NCI-H1930 (cell line): ENCODE measurements at regions not wholly inside any gene's neighbourhood (a gene's known extent, or its start where the extent isn't known, plus 50 kb on each side); places are given as distances from the start of the nearest gene placed in this dataset.
"Not testable (repeated sequence)": the region's sequence is repeated elsewhere in the genome, so short reads cannot be mapped to it uniquely, and the experiment has no call there.

Experiments
- DNase-seq, 2 experiments: peaks; one replicate each; lab custom pipeline; 2025; lab: John Stamatoyannopoulos, UW

- no peak for DNase-seq
Observed at GRCh38 chr5:112534067-112534583, 115.0 kb upstream of the EPB41L4A start.

GRCh38 chr5:112534611-112535255, 115.7 kb upstream of the EPB41L4A start:
- no peak for DNase-seq

- no peak for DNase-seq
Observed at GRCh38 chr5:112535356-112535755, 116.3 kb upstream of the EPB41L4A start.

- not testable (repeated sequence) for DNase-seq
Observed at GRCh38 chr5:112544558-112544957, 125.5 kb upstream of the EPB41L4A start.

GRCh38 chr5:112546946-112547592, 128.0 kb upstream of the EPB41L4A start:
- DNase-seq, result no peak

GRCh38 chr5:112548246-112548881, 129.3 kb upstream of the EPB41L4A start:
- DNase-seq, result no peak

GRCh38 chr5:112549127-112549526, 130.1 kb upstream of the EPB41L4A start:
- DNase-seq, result no peak

- DNase-seq, result no peak
Observed at GRCh38 chr5:112549605-112550166, 130.6 kb upstream of the EPB41L4A start.

GRCh38 chr5:112551419-112552032, 132.4 kb upstream of the EPB41L4A start:
- peak; percentile 2 to 8 for DNase-seq

GRCh38 chr5:112552216-112552615, 133.1 kb upstream of the EPB41L4A start:
- DNase-seq, result no peak

GRCh38 chr5:112552791-112553190, 133.7 kb upstream of the EPB41L4A start:
- no peak for DNase-seq

GRCh38 chr5:112554101-112554977, 135.3 kb upstream of the EPB41L4A start:
- no peak for DNase-seq

- no peak for DNase-seq
Observed at GRCh38 chr5:112555197-112555596, 136.1 kb upstream of the EPB41L4A start.

GRCh38 chr5:112555691-112556090, 136.6 kb upstream of the EPB41L4A start:
- DNase-seq, result no peak

- DNase-seq, result not testable (repeated sequence)
Observed at GRCh38 chr5:112559501-112559900, 140.4 kb upstream of the EPB41L4A start.

GRCh38 chr5:112560371-112560770, 141.3 kb upstream of the EPB41L4A start:
- DNase-seq, result no peak

GRCh38 chr5:112563169-112563826, 144.2 kb upstream of the EPB41L4A start:
- DNase-seq, result no peak

- DNase-seq, result no peak
Observed at GRCh38 chr5:112566251-112566650, 147.2 kb upstream of the EPB41L4A start.

GRCh38 chr5:112569596-112569995, 150.5 kb upstream of the EPB41L4A start:
- no peak for DNase-seq

- no peak for DNase-seq
Observed at GRCh38 chr5:112570708-112571444, 151.8 kb upstream of the EPB41L4A start.
